RWPE2 (cell line): ENCODE measurements at regions not wholly inside any gene's neighbourhood (a gene's known extent, or its start where the extent isn't known, plus 50 kb on each side); places are given as distances from the start of the nearest gene placed in this dataset.
"Not testable (repeated sequence)": the region's sequence is repeated elsewhere in the genome, so short reads cannot be mapped to it uniquely, and the experiment has no call there.

Experiments used
- ATAC-seq: fragments of 200-7000 bp; cut with Tn5 transposase; 3 replicates; pipeline ENCODE4 v1.9.1; 2021; ENCODE audit warnings: low read depth
- DNase-seq: peaks from one replicate; pipeline ENCODE4 v3.0.0-alpha.2; 2020; ENCODE audit warnings: low spot score
- H3K27ac ChIP-seq: fragments of 450-650 bp; 2 replicates; pipeline ENCODE4 v1.5.1; 2017; ENCODE audit warnings: mild to moderate bottlenecking; ENCODE audit not compliant: poor library complexity, severe bottlenecking
- H3K27me3 ChIP-seq: fragments of 250-450 bp; sonication (Bioruptor Pico); 2 replicates; pipeline ENCODE4 v1.5.1; 2021; ENCODE audit warnings: mild to moderate bottlenecking, moderate library complexity; ENCODE audit not compliant: insufficient read depth, poor library complexity, severe bottlenecking
- H3K36me3 ChIP-seq: fragments of 250-450 bp; sonication (Bioruptor Pico); 2 replicates; pipeline ENCODE4 v1.5.1; 2020; ENCODE audit warnings: low read depth, mild to moderate bottlenecking, moderate library complexity
- H3K4me1 ChIP-seq: fragments of 250-450 bp; sonication (Bioruptor Pico); 2 replicates; pipeline ENCODE4 v1.5.1; 2021; ENCODE audit warnings: mild to moderate bottlenecking, moderate library complexity; ENCODE audit not compliant: insufficient read depth, poor library complexity, severe bottlenecking
- H3K4me3 ChIP-seq: fragments of 250-450 bp; sonication (Bioruptor Pico); 2 replicates; pipeline ENCODE4 v1.5.1; 2021; ENCODE audit warnings: mild to moderate bottlenecking, moderate library complexity; ENCODE audit not compliant: severe bottlenecking
- H3K9me3 ChIP-seq: fragments of 250-450 bp; sonication (Bioruptor Pico); 2 replicates; pipeline ENCODE4 v1.5.1; 2021; ENCODE audit warnings: mild to moderate bottlenecking, moderate library complexity; ENCODE audit not compliant: severe bottlenecking
- TF ChIP-seq, protein P1 (sequence below): fragments of 450-650 bp; IDR thresholded peaks from one replicate; pipeline ENCODE4 v1.5.1; 2017; ENCODE audit warnings: mild to moderate bottlenecking, moderate library complexity; ENCODE audit not compliant: poor library complexity, severe bottlenecking

DNA sequence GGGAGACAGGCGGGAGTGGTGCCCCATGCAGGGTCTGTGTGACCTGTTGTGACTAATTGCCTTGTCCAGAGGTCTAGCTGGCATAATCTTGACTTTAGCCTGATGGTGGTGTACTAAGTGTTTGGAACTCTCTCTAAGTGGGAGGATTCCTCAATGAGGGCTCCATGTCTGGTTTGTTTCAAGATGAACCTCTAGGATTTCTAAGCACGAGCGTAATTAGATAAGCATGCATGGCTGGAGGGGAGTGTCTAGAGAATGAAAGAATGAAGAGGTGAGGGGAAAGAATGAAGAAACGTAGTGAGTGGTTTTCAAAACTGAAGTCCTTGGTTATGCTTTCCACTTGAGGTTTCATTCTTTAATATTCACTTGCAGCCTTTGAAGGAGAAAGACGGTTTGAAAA lies 833.2 kb upstream of the GYPC start:
- Histone ChIP-seq H3K27me3 (no peaks in the 10 kb centered on the region), H3K27ac (no peak overlapping the region), H3K9me3 (no peaks in the 10 kb centered on the region), H3K36me3 (no peaks in the 10 kb centered on the region), H3K4me3 (no peak overlapping the region), H3K4me1 (no peaks in the 10 kb centered on the region)
- TF ChIP-seq, protein P1, sequence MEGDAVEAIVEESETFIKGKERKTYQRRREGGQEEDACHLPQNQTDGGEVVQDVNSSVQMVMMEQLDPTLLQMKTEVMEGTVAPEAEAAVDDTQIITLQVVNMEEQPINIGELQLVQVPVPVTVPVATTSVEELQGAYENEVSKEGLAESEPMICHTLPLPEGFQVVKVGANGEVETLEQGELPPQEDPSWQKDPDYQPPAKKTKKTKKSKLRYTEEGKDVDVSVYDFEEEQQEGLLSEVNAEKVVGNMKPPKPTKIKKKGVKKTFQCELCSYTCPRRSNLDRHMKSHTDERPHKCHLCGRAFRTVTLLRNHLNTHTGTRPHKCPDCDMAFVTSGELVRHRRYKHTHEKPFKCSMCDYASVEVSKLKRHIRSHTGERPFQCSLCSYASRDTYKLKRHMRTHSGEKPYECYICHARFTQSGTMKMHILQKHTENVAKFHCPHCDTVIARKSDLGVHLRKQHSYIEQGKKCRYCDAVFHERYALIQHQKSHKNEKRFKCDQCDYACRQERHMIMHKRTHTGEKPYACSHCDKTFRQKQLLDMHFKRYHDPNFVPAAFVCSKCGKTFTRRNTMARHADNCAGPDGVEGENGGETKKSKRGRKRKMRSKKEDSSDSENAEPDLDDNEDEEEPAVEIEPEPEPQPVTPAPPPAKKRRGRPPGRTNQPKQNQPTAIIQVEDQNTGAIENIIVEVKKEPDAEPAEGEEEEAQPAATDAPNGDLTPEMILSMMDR, result no peak
- no peak for DNase-seq
- ATAC-seq, result no peak

DNA sequence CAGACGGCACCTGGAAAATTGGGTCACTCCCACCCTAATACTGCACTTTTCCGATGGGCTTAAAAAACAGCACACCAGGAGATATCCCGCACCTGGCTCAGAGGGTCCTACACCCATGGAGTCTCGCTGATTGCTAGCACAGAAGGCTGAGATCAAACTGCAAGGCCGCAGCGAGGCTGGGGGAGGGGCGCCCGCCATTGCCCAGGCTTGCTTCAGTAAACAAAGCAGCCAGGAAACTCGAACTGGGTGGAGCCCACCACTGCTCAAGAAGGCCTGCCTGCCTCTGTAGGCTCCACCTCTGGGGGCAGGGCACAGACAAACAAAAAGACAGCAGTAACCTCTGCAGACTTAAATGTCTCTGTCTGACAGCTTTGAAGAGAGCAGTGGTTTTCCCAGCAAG lies 830.2 kb upstream of the GYPC start:
- not testable (repeated sequence) for H3K36me3 ChIP-seq, H3K27ac ChIP-seq, H3K27me3 ChIP-seq, H3K4me1 ChIP-seq, H3K4me3 ChIP-seq, H3K9me3 ChIP-seq, ATAC-seq, DNase-seq

DNA sequence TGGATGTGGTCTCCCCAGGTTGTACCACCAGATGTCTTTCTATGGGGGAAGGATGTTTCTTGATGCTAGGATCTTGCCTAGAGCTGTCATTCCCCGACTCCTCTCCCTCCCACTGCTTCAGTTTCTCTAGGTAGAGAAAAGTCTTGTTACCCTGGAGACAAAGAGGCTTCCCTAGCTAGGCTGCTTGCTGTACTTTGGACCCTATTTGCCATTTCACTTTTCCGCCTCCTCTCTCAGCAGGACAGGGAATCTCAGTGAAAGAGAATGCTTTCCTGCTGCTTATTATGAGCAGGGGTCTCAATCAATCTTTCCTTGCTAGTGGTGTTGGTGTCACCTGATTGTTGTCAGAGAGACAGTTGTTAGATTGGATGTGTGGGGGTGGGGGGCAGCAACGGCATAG lies 818.8 kb upstream of the GYPC start:
- DNase-seq (no peak), ATAC-seq (no peak)
- Histone ChIP-seq H3K27ac (no peak overlapping the region), H3K9me3 (peaks cover 3% of the 10 kb centered on the region), H3K4me1 (no peaks in the 10 kb centered on the region), H3K27me3 (no peaks in the 10 kb centered on the region), H3K36me3 (no peaks in the 10 kb centered on the region), H3K4me3 (no peak overlapping the region)
- TF ChIP-seq, protein P1, result no peak

DNA sequence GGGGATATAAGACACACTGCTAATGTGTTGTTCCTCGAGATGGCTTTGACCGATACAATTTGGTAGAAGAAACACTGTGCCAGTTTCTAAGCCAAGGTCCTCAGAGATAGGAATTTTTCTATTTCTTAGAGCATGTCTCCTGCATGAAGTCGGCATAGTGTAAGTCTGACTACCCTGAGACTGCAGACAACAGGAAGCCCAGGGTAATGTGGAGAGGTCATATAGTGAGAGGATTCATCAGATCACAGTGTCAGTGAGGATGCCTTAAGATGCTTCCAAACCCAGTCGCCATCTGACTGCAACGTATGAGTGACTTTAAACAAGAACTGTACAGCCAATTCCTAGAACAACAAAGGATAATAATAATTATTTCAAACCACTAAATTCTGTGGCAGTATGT lies 818.3 kb upstream of the GYPC start:
- ATAC-seq (no peak), DNase-seq (no peak)
- H3K27me3 ChIP-seq, result no peaks in the 10 kb centered on the region
- no peaks in the 10 kb centered on the region for H3K36me3 ChIP-seq
- H3K4me3 ChIP-seq, result no peak overlapping the region
- no peaks in the 10 kb centered on the region for H3K4me1 ChIP-seq
- TF ChIP-seq, protein P1, result no peak
- H3K9me3 ChIP-seq, result peaks cover 3% of the 10 kb centered on the region
- no peak overlapping the region for H3K27ac ChIP-seq

DNA sequence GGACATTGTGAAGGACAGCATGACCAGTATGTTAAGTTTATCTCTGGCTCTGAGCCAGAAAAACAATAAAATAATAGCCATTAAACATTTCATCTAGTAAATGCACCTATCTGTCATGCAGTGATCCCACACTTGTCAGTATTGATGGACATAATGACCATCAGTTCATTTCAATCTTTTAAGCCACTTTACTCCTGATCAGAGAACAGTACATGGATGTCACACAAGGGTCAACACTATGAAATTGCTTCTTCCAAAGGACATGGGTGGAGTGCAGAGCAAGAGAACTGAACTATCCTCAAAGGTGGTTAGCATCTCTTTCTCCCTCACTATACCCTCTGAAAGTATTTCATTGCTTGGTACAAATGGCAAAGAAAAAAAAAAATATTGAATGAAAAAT lies 816.0 kb upstream of the GYPC start:
- Histone ChIP-seq H3K36me3 (no peaks in the 10 kb centered on the region), H3K27ac (no peak overlapping the region), H3K9me3 (peaks cover 3% of the 10 kb centered on the region), H3K4me3 (no peak overlapping the region), H3K27me3 (no peaks in the 10 kb centered on the region), H3K4me1 (no peaks in the 10 kb centered on the region)
- no peak for ATAC-seq
- TF ChIP-seq, protein P1, result no peak
- DNase-seq, result no peak

DNA sequence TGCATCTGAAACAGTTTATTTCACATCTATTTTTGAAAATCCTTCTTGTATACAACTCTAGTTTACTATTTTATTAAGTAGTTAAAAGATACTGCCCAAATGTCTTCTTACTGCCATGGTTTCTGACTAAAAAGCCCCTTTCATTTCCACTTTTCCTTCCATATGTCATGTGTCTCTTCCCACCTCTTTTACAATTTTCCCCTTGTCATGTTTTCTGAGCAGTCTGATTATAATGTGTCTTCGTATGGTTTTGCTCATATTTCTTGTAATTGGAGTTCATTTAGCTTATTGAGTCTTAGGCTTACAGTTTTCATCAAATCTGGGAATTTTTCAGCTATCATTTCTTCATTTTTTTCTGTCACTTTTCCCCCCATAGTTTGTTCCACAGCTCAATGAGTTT lies 813.9 kb upstream of the GYPC start:
- no peak for DNase-seq
- no peak for ATAC-seq
- H3K36me3 ChIP-seq, result no peaks in the 10 kb centered on the region
- H3K4me3 ChIP-seq, result no peak overlapping the region
- no peaks in the 10 kb centered on the region for H3K4me1 ChIP-seq
- no peak overlapping the region for H3K27ac ChIP-seq
- peaks cover 3% of the 10 kb centered on the region for H3K9me3 ChIP-seq
- TF ChIP-seq, protein P1, result no peak
- no peaks in the 10 kb centered on the region for H3K27me3 ChIP-seq
